ENCODE measurements at regions not wholly inside any gene's neighbourhood (a gene's known extent, or its start where the extent isn't known, plus 50 kb on each side); places are given as distances from the start of the nearest gene placed in this dataset.
A peak's percentile ranks its signal among the peaks of the same experiment; 100 is the strongest.

DNA sequence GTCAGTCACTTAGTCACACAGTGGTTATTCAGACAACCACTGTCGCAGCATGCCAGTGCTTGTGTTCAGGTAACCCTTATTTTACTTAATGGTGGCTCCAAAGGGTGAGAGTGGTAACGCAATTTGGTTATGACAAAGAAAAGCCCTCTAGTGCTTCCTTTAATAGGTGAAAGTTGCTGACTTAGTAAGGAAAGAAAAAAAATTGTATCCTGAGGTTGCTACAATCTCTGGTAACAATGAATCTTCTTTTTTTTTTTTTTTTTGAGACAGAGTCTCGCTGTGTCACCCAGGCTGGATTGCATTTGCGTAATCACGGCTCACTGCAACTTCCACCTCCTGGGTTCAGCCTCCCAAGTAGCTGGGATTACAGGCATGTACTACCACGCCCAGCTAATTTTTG is 64.5 kb downstream of the C11orf91 start:
- Histone ChIP-seq H3K27me3 (replicated peaks in 2 of 5; ENCODE audit: control insufficient read depth in 4 of 5, insufficient read depth in 5 of 5, low read length in 4 of 5) (peaks cover 0 to 7% (median 4%) of the 10 kb centered on the region in 5 experiments), H3K9me3 (ENCODE audit: control extremely low read depth in 1 of 5, control insufficient read depth in 4 of 5, insufficient read depth in 2 of 5, low read depth in 1 of 5, low read length in 4 of 5) (peaks cover 0 to 7% (median 2%) of the 10 kb centered on the region in 5 experiments), H3K36me3 (ENCODE audit: control insufficient read depth in 4 of 4, insufficient read depth in 4 of 4, low read length in 3 of 4) (no peaks in the 10 kb centered on the region), H3K27ac (ENCODE audit: insufficient read depth in 1 of 2, low read depth in 1 of 2, low read length in 2 of 2, poor library complexity in 1 of 2, severe bottlenecking in 2 of 2) (no peak overlapping the region), H3K4me1 (ENCODE audit: control extremely low read depth in 1 of 4, control insufficient read depth in 4 of 4, insufficient read depth in 4 of 4, low read length in 3 of 4) (no peaks in the 10 kb centered on the region), H3K4me3 (ENCODE audit: control insufficient read depth in 1 of 7, extremely low read depth in 1 of 7, insufficient read depth in 4 of 7, low read depth in 2 of 7, low read length in 6 of 7) (no peak overlapping the region)
- DNase-seq, result no peak
- ChIA-PET CTCF (no interaction called here), POLR2A (no interaction called here)
- 96% methylated on average over 5 of the region's 6 CpGs for WGBS (ENCODE audit: insufficient coverage)

DNA sequence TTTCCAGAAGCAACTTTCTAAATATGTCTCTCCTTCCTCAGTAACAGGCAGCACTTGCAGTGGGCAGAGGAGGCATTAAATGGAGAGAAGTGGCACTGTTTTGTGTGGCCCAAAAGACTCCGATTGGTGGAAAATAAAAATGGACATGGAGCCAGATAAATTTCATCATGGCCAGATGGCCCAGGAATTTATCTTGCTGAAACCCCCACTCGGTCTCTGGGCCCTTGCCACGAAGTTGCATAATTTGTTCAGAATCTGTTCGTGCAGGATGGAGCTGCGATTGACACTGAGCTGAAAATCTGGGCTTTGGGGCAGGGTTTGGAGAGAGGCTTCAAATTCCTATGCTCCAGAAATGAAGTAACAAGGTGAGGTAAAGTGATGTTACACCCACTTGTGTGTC is 65.5 kb downstream of the C11orf91 start:
- CTCF ChIA-PET, result no interaction called here
- Histone ChIP-seq H3K9me3 (ENCODE audit: control extremely low read depth in 1 of 5, control insufficient read depth in 4 of 5, insufficient read depth in 2 of 5, low read depth in 1 of 5, low read length in 4 of 5) (peaks cover 0 to 10% (median 3%) of the 10 kb centered on the region in 5 experiments), H3K27ac (ENCODE audit: insufficient read depth in 1 of 2, low read depth in 1 of 2, low read length in 2 of 2, poor library complexity in 1 of 2, severe bottlenecking in 2 of 2) (no peak overlapping the region), H3K4me3 (ENCODE audit: control insufficient read depth in 1 of 7, extremely low read depth in 1 of 7, insufficient read depth in 4 of 7, low read depth in 2 of 7, low read length in 6 of 7) (no peak overlapping the region), H3K4me1 (ENCODE audit: control extremely low read depth in 1 of 4, control insufficient read depth in 4 of 4, insufficient read depth in 4 of 4, low read length in 3 of 4) (no peaks in the 10 kb centered on the region), H3K36me3 (ENCODE audit: control insufficient read depth in 4 of 4, insufficient read depth in 4 of 4, low read length in 3 of 4) (no peaks in the 10 kb centered on the region), H3K27me3 (replicated peaks in 2 of 5; ENCODE audit: control insufficient read depth in 4 of 5, insufficient read depth in 5 of 5, low read length in 4 of 5) (peaks cover 0 to 5% (median 0%) of the 10 kb centered on the region in 5 experiments)
- POLR2A ChIA-PET, result no interaction called here
- WGBS (ENCODE audit: insufficient coverage), result 89% methylated on average over 5 of the region's 5 CpGs
- DNase-seq, result no peak

DNA sequence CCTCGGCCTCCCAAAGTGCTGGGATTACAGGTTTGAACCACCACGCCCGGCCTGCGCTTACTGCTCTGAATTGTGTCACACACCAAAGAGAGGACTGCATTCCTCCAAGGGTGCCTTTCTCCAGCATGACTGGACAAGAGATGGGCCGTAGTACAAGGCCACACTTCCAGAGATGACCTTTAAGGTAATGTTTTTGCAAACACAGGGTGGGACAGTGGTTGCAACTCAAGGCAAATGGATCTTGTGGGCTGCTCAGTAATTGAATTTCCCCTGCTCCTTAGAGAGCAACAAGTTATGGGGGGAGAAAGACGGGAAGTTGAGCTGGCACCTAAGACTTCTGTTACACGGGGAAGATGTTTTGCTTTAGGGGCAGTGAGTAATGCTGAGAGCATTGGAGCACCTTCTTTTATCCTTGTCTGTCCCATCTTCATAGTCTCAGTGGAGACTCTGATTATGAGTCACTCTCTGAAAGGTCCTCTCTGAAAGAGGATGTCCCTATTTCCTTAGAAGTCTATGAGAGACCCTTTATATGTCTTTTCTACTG is 66.3 kb downstream of the C11orf91 start:
- no peaks in the 10 kb centered on the region for H3K36me3 ChIP-seq (ENCODE audit: control insufficient read depth in 4 of 4, insufficient read depth in 4 of 4, low read length in 3 of 4)
- no peak for DNase-seq
- no peak overlapping the region for H3K27ac ChIP-seq (ENCODE audit: insufficient read depth in 1 of 2, low read depth in 1 of 2, low read length in 2 of 2, poor library complexity in 1 of 2, severe bottlenecking in 2 of 2)
- H3K27me3 ChIP-seq (replicated peaks in 2 of 5; ENCODE audit: control insufficient read depth in 4 of 5, insufficient read depth in 5 of 5, low read length in 4 of 5), result peaks cover 0 to 5% (median 0%) of the 10 kb centered on the region in 5 experiments
- ChIA-PET CTCF (interaction anchor here (1.0 kb wide), 1 partner anchor 90 kb away, joined by 3 read pairs; no protein-coding TSS in a partner anchor), POLR2A (no interaction called here)
- peaks cover 0 to 10% (median 3%) of the 10 kb centered on the region in 5 experiments for H3K9me3 ChIP-seq (ENCODE audit: control extremely low read depth in 1 of 5, control insufficient read depth in 4 of 5, insufficient read depth in 2 of 5, low read depth in 1 of 5, low read length in 4 of 5)
- H3K4me1 ChIP-seq (ENCODE audit: control extremely low read depth in 1 of 4, control insufficient read depth in 4 of 4, insufficient read depth in 4 of 4, low read length in 3 of 4), result no peaks in the 10 kb centered on the region
- H3K4me3 ChIP-seq (ENCODE audit: control insufficient read depth in 1 of 7, extremely low read depth in 1 of 7, insufficient read depth in 4 of 7, low read depth in 2 of 7, low read length in 6 of 7), result no peak overlapping the region
- WGBS (ENCODE audit: insufficient coverage), result 94% methylated on average over 7 of the region's 7 CpGs

DNA sequence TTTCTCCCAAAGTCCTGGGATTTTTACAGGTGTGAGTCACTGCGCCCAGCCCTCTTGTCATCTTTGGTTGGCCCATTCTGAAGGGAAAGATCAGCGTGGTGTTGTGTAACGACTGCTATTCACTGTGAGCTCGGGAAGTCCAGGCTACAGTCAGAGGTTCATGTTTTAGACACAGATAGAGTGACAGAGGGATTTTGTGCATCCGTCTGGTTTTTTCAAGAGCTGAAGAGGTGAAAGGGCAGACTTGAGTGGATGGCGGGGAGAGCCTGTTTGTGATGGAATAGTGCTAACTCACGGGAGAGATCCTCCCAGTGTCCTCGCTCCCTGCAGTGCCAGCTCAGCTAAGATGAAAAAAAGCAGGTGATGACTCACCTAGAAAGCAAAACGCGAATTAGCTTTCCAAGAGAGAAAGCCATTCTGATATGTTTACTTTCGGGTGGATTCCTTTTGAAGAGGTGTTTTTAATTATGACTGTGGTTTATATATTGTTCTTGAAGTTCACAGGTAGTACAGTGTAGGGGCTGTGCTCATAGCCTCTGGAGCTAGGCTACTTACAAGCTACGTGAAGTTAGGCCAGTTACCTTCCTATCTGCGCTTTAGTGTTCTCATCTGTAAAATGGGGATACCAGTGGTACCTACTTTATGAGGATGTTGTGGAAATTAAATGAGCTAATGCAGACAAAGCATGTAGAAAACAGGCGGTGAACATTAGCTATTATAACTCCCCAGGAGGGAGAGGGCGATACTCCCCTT is 67.2 kb downstream of the C11orf91 start:
- ChIA-PET POLR2A (no interaction called here), CTCF (interaction anchor here (1.0 kb wide), 1 partner anchor 89 kb away, joined by 3 read pairs; no protein-coding TSS in a partner anchor)
- Histone ChIP-seq H3K4me1 (ENCODE audit: control extremely low read depth in 1 of 4, control insufficient read depth in 4 of 4, insufficient read depth in 4 of 4, low read length in 3 of 4) (no peaks in the 10 kb centered on the region), H3K36me3 (ENCODE audit: control insufficient read depth in 4 of 4, insufficient read depth in 4 of 4, low read length in 3 of 4) (no peaks in the 10 kb centered on the region), H3K27me3 (replicated peaks in 2 of 5; ENCODE audit: control insufficient read depth in 4 of 5, insufficient read depth in 5 of 5, low read length in 4 of 5) (peaks cover 0 to 5% (median 0%) of the 10 kb centered on the region in 5 experiments), H3K27ac (ENCODE audit: insufficient read depth in 1 of 2, low read depth in 1 of 2, low read length in 2 of 2, poor library complexity in 1 of 2, severe bottlenecking in 2 of 2) (no peak overlapping the region), H3K4me3 (ENCODE audit: control insufficient read depth in 1 of 7, extremely low read depth in 1 of 7, insufficient read depth in 4 of 7, low read depth in 2 of 7, low read length in 6 of 7) (no peak overlapping the region), H3K9me3 (ENCODE audit: control extremely low read depth in 1 of 5, control insufficient read depth in 4 of 5, insufficient read depth in 2 of 5, low read depth in 1 of 5, low read length in 4 of 5) (peaks cover 0 to 6% (median 3%) of the 10 kb centered on the region in 5 experiments)
- DNase-seq, result no peak
- WGBS (ENCODE audit: insufficient coverage), result 96% methylated on average over 15 of the region's 15 CpGs

DNA sequence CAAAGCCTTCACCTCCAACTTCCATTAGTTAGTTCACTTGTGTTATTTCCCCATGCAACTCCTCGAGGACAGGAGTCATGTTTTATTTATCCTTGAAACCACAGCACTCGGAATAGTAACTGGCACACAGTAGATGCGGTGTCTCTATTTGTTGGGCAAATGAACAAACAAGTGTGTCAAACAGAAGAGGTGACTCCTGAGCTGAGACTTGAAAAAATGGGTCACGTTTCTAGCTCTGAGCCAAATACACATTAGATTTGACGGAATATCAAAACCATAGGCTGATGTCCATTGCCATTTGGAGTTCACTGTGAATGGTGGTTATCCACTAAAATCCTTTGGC is 68.9 kb downstream of the C11orf91 start:
- Histone ChIP-seq H3K4me3 (ENCODE audit: control insufficient read depth in 1 of 7, extremely low read depth in 1 of 7, insufficient read depth in 4 of 7, low read depth in 2 of 7, low read length in 6 of 7) (no peak overlapping the region), H3K9me3 (ENCODE audit: control extremely low read depth in 1 of 5, control insufficient read depth in 4 of 5, insufficient read depth in 2 of 5, low read depth in 1 of 5, low read length in 4 of 5) (peaks cover 0 to 6% (median 3%) of the 10 kb centered on the region in 5 experiments), H3K27me3 (replicated peaks in 2 of 5; ENCODE audit: control insufficient read depth in 4 of 5, insufficient read depth in 5 of 5, low read length in 4 of 5) (peaks cover 0 to 4% (median 0%) of the 10 kb centered on the region in 5 experiments), H3K27ac (ENCODE audit: insufficient read depth in 1 of 2, low read depth in 1 of 2, low read length in 2 of 2, poor library complexity in 1 of 2, severe bottlenecking in 2 of 2) (no peak overlapping the region), H3K4me1 (ENCODE audit: control extremely low read depth in 1 of 4, control insufficient read depth in 4 of 4, insufficient read depth in 4 of 4, low read length in 3 of 4) (no peaks in the 10 kb centered on the region), H3K36me3 (ENCODE audit: control insufficient read depth in 4 of 4, insufficient read depth in 4 of 4, low read length in 3 of 4) (no peaks in the 10 kb centered on the region)
- 75% methylated on average over 4 of the region's 5 CpGs for WGBS (ENCODE audit: insufficient coverage)
- POLR2A ChIA-PET, result no interaction called here
- CTCF ChIA-PET, result no interaction called here
- DNase-seq, result no peak

DNA sequence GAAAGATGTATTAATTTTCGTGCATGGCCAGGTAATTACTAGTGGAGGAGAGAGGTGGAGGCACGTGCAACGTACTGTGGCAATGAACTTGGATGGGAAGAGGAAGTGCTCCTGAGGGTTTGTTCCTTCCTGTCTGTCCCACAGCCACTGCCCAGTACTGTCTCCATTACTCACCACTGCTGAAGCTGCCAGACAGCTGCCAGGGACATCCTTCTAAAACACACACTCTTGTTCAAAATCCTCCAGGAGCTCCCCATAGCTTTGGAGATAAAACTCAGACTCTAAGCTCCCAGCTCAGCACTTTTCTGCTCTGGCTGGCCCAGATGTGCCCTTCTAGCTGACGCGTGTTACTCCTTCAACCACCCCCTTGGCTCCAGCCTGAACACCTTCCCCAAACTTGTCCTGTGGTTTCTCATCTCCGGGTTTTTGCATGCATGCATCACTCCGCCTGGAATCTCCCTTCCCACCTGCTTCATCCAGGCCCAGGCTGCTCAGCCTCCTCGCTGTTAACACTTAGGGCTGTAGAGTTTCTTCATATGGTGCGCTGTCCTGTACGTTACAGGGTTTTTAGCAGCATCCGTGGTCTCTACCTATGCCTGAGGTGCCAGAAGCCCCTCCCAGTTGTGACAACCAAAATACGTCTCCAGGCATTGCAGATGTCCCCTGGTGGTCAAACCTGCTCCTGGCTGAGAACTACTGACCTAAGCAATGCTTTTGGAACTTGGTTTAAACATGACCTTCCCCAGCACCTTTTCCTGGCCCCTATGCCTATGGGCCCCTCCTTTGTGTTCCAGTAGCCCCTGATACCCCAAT is 69.5 kb downstream of the C11orf91 start:
- peaks cover 0 to 4% (median 0%) of the 10 kb centered on the region in 5 experiments for H3K27me3 ChIP-seq (replicated peaks in 2 of 5; ENCODE audit: control insufficient read depth in 4 of 5, insufficient read depth in 5 of 5, low read length in 4 of 5)
- POLR2A ChIA-PET, result no interaction called here
- WGBS (ENCODE audit: insufficient coverage), result 98% methylated on average over 9 of the region's 12 CpGs
- no peak overlapping the region for H3K4me3 ChIP-seq (ENCODE audit: control insufficient read depth in 1 of 7, extremely low read depth in 1 of 7, insufficient read depth in 4 of 7, low read depth in 2 of 7, low read length in 6 of 7)
- H3K36me3 ChIP-seq (ENCODE audit: control insufficient read depth in 4 of 4, insufficient read depth in 4 of 4, low read length in 3 of 4), result no peaks in the 10 kb centered on the region
- DNase-seq, result no peak
- no peak overlapping the region for H3K27ac ChIP-seq (ENCODE audit: insufficient read depth in 1 of 2, low read depth in 1 of 2, low read length in 2 of 2, poor library complexity in 1 of 2, severe bottlenecking in 2 of 2)
- no peaks in the 10 kb centered on the region for H3K4me1 ChIP-seq (ENCODE audit: control extremely low read depth in 1 of 4, control insufficient read depth in 4 of 4, insufficient read depth in 4 of 4, low read length in 3 of 4)
- CTCF ChIA-PET, result no interaction called here
- H3K9me3 ChIP-seq (ENCODE audit: control extremely low read depth in 1 of 5, control insufficient read depth in 4 of 5, insufficient read depth in 2 of 5, low read depth in 1 of 5, low read length in 4 of 5), result peaks cover 0 to 6% (median 3%) of the 10 kb centered on the region in 5 experiments

DNA sequence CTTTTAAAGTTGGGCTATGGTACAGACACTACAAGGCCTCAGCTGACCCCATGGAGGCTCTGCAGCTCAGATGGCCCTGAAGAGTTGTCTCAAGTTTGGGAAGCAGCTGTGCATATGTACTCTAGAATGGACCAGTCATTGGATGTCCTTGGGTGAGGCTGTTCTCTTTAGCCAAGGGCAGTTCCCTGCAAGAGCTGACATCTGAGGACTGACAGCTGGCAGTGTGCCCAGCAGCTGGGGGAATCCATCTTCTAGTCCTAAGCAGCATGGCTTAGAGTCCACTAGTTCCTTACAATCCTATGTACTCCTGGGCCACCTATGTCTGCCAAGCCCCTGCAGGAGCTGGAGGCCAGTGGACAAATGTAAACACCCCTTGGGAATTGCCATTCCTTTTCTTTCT is 76.5 kb downstream of the C11orf91 start:
- no peaks in the 10 kb centered on the region for H3K36me3 ChIP-seq (ENCODE audit: control insufficient read depth in 4 of 4, insufficient read depth in 4 of 4, low read length in 3 of 4)
- ChIA-PET POLR2A (no interaction called here), CTCF (no interaction called here)
- H3K9me3 ChIP-seq (ENCODE audit: control extremely low read depth in 1 of 5, control insufficient read depth in 4 of 5, insufficient read depth in 2 of 5, low read depth in 1 of 5, low read length in 4 of 5), result no peaks in the 10 kb centered on the region
- H3K27ac ChIP-seq (ENCODE audit: insufficient read depth in 1 of 2, low read depth in 1 of 2, low read length in 2 of 2, poor library complexity in 1 of 2, severe bottlenecking in 2 of 2), result no peak overlapping the region
- H3K4me3 ChIP-seq (ENCODE audit: control insufficient read depth in 1 of 7, extremely low read depth in 1 of 7, insufficient read depth in 4 of 7, low read depth in 2 of 7, low read length in 6 of 7), result no peak overlapping the region
- H3K27me3 ChIP-seq (replicated peaks in 2 of 5; ENCODE audit: control insufficient read depth in 4 of 5, insufficient read depth in 5 of 5, low read length in 4 of 5), result peaks cover 0 to 3% (median 0%) of the 10 kb centered on the region in 5 experiments
- peak in 1 of 3 donors; percentile 2 for DNase-seq
- no peaks in the 10 kb centered on the region for H3K4me1 ChIP-seq (ENCODE audit: control extremely low read depth in 1 of 4, control insufficient read depth in 4 of 4, insufficient read depth in 4 of 4, low read length in 3 of 4)
